GM12874 (cell line): ENCODE measurements at regions not wholly inside any gene's neighbourhood (a gene's known extent, or its start where the extent isn't known, plus 50 kb on each side); places are given as distances from the start of the nearest gene placed in this dataset.

Source experiments
- TF ChIP-seq, protein P1 (sequence below): IDR thresholded peaks from 2 replicates; pipeline ENCODE4 v1.5.1; 2011; ENCODE audit warnings: low read depth, mild to moderate bottlenecking, control low read depth, low read length, moderate library complexity; ENCODE audit not compliant: insufficient read depth

DNA sequence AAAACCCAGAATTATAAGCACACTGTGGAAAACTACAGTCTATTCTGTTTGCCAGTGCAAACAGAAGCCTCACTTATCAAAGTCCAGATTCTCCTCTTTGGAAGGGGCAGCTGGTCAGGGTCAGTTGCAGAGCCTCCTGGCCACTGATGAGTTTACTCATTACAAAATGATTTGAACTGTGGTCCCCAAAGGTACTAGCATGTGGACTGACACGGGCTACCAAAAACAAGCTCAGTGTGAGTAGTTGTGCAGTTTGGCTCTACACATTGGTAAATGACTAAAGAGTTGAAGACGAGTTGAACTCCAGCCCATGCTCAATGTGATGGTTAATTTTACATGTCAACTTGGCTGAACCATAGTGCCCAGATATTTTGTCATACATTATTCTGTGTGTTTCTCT is 221.5 kb downstream of the ZIC4 start:
- TF ChIP-seq, protein P1, sequence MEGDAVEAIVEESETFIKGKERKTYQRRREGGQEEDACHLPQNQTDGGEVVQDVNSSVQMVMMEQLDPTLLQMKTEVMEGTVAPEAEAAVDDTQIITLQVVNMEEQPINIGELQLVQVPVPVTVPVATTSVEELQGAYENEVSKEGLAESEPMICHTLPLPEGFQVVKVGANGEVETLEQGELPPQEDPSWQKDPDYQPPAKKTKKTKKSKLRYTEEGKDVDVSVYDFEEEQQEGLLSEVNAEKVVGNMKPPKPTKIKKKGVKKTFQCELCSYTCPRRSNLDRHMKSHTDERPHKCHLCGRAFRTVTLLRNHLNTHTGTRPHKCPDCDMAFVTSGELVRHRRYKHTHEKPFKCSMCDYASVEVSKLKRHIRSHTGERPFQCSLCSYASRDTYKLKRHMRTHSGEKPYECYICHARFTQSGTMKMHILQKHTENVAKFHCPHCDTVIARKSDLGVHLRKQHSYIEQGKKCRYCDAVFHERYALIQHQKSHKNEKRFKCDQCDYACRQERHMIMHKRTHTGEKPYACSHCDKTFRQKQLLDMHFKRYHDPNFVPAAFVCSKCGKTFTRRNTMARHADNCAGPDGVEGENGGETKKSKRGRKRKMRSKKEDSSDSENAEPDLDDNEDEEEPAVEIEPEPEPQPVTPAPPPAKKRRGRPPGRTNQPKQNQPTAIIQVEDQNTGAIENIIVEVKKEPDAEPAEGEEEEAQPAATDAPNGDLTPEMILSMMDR = no peak

DNA sequence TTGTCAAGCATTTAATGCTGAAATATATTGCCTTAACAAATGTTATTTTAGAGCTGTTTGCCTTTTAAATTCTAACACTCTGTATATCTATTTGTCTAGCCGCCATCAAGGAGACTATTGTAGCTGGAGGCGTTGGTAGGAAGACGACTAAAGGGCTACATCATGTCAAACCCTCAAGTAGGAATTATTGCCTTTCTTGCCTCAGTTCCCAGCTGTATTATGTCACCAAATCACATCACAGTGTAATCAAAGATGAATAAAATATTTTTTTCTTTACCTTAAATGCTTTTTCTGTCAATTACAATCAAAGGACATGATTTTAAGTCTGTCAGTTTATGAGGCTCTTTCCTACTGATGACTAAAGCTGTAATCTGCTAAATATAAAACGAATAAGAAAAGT is 233.1 kb downstream of the ZIC4 start:
- TF ChIP-seq, protein P1 = no peak

DNA sequence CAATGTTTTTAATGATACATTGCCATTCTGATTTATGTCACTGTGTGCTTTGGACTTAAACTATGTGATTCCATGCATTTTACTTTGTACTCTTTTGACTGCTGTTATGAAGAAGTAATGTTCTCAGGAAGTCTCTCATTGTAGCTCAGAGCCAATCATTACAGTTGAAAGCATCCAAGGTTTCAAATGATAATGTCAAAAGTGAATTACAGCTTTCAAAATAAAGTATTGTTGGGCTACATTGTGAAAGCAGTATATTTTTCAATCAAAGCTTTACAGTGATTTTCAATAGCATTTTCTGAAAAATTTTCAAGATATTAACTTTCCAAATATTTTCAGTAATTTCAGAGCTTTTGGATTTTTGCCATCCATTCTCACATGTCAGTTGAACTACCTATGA is 243.6 kb downstream of the ZIC4 start:
- TF ChIP-seq, protein P1 = no peak

DNA sequence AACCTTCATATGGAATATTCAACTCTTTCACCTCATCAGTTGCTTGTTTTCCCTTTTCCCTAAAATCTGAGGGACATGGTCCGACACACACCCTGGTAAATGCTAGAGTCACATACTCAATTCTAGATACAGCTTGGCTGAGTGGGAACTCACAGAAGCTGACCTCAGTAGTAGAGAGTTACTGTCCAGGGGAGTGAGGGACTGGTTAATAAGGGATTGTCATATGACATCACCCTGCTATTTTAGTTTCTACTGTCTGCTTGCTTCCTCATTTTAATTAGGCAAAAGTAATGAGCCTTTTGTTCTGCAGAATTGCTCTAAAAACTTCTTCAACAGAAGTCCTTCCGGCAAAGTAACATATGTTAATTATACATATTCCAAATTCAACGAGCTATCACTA is 244.5 kb downstream of the ZIC4 start:
- TF ChIP-seq, protein P1 = no peak

DNA sequence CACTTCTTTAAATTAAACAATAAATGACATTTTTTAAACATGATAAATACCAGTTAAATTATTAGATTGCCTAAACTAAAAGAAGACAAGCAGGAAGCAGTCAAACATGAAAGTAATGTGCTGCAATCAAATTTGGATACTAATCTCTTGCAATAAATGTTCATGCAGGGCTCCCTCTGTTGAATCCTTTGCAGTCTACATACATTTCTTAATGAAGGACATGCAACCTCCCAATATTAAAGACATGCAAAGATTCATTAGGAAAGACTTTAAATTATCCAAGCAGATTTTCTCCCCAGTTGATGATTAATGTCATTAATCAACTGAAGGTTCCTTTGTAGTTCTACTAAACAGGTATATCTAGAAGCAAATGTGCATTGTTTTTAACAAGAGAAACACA is 245.4 kb downstream of the ZIC4 start:
- TF ChIP-seq, protein P1 = no peak

DNA sequence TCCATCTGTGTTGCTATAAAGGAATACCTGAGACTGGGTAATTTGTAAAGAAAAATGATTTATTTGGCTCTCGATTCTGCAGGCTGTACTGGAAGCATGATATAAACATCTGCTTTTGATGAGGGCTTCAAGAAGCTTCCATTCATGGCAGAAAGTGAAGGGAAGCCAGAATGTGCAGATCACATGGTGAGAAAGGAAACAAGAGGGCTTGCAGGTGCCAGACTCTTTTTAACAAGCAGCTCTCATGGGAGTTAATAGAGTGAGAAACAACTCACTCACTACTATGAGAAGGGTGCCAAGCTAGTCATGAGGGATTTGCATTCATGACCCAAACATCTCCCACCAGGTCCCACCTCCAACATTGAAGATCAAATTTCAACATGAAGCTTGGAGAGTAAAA is 247.2 kb downstream of the ZIC4 start:
- TF ChIP-seq, protein P1 = no peak

DNA sequence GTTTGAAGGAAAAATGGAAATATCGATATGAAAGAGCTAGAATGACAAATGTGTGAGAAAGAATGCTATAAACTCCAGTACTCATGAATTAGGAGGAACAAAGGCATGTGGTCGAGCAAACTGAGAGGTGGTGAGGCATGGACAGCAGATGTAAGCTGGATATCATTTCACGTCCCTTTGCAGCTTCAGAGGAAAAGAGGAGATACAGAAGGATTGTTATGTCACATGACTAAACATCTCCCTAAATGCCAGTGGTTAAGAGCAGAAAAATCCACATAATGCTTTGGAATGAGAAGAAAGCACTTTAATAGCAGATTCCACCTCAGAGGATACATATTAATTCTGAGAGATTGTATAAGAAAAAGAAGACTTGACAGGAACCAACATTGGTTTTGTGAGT is 248.7 kb downstream of the ZIC4 start:
- TF ChIP-seq, protein P1 = no peak
